SU-DHL-6 (cell line): ENCODE measurements at regions not wholly inside any gene's neighbourhood (a gene's known extent, or its start where the extent isn't known, plus 50 kb on each side); places are given as distances from the start of the nearest gene placed in this dataset.

Experiments
- EZH2phosphoT487 ChIP-seq: fragments of 200-600 bp; sonication (generic), shearing (Covaris generic); conservative IDR thresholded peaks from 2 replicates; pipeline ENCODE4 v1.6.1; 2018; ENCODE audit warnings: mild to moderate bottlenecking, antibody characterized with exemption, low read length, moderate library complexity, mixed read lengths
- TF ChIP-seq, protein P1 (sequence below): fragments of 200-600 bp; sonication (generic); IDR thresholded peaks from one replicate; pipeline ENCODE4 v1.5.1; 2017; ENCODE audit warnings: antibody characterized with exemption, mild to moderate bottlenecking, low read length, moderate library complexity; ENCODE audit not compliant: insufficient read depth, poor library complexity, severe bottlenecking

DNA sequence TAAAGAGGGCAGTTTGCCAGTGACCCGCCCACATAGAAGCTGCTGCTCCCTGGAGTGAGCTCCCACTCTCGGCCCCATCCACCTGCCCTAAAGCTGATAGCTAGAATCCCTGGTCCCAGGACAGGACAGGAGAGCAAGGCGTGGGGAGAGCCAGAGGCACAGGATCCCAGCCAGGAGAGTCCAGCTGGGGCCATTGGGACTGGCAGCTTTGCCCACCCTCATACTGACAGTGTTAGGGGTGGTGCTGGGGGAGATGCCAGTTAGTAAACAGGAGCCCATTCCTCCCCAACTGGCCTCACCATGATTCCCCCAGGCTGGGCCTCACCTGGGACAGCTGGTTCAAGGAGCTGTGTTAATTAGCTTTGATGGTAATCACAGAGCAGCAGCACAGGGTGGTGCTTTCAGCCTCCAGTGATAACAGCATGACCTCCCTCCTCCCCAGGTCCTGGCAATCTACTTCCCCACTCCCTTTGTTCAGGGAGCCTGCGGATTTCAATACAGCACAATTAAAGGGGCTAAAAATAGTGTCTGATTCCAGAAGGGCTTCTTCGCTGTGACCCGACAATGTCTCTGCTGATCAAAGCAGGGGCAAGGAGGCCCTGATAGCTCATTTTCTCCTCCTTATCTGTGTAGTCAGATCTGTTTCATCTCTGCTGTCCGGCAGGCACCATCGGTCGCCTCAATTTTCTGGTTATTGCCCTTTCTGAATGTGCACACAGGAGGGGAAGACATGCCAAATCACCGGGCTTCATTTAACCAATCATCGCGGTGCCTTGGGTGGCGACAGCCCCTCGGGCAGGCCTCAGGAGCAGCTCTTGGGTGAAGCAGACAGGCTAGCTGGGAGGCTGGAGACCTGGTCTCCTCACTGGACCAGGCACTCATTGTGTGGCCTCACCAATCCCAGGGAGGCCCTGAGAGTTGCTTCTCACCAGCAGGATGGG, 119.9 kb upstream of the TEX51 start:
- TF ChIP-seq, protein P1, sequence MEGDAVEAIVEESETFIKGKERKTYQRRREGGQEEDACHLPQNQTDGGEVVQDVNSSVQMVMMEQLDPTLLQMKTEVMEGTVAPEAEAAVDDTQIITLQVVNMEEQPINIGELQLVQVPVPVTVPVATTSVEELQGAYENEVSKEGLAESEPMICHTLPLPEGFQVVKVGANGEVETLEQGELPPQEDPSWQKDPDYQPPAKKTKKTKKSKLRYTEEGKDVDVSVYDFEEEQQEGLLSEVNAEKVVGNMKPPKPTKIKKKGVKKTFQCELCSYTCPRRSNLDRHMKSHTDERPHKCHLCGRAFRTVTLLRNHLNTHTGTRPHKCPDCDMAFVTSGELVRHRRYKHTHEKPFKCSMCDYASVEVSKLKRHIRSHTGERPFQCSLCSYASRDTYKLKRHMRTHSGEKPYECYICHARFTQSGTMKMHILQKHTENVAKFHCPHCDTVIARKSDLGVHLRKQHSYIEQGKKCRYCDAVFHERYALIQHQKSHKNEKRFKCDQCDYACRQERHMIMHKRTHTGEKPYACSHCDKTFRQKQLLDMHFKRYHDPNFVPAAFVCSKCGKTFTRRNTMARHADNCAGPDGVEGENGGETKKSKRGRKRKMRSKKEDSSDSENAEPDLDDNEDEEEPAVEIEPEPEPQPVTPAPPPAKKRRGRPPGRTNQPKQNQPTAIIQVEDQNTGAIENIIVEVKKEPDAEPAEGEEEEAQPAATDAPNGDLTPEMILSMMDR: no peak
- no peak for TF ChIP-seq EZH2phosphoT487
